ENCODE measurements at regions not wholly inside any gene's neighbourhood (a gene's known extent, or its start where the extent isn't known, plus 50 kb on each side); places are given as distances from the start of the nearest gene placed in this dataset.
"Not testable (repeated sequence)": the region's sequence is repeated elsewhere in the genome, so short reads cannot be mapped to it uniquely, and the experiment has no call there.

DNA sequence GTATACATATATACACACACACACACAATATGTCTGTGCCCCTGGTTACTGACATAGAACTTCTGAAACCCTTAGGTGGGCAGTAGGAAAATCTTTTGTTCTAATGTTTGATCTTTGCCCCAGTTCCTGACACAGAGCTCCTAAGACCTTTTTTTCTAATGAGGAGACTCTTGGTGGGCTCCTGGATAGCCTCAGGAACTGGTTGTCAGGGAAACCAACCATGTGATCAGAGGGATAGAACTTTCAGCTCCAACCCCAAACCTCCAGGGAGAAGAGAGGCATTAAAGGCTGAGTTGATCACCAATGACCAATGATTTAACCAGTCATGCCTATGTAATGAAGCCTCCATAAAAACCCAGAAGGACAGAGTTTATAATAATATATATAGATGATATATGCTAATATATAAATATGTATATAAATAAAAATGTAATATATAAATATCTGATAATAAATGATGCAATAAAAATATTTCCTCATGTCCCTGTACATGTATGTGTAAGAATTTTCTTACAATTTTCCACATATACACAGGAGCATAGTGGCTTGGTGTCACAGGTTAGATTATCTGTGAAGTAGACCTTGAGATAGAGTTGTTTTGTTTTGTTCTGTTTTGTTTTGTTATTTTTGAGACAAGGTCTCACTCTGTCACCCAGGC is 93.3 kb downstream of the GPX5 start:
- Histone ChIP-seq H3K9me3 (no peaks in the 10 kb centered on the region), H3K27ac (no peak overlapping the region), H3K27me3 (no peaks in the 10 kb centered on the region), H3K4me3 (no peak overlapping the region), H3K4me1 (ENCODE audit: insufficient read depth) (no peaks in the 10 kb centered on the region), H3K36me3 (no peaks in the 10 kb centered on the region)
- no peak for TF ChIP-seq CTCF (IDR thresholded peaks at IDR 0.05)
- no peak for TF ChIP-seq POLR2A (IDR thresholded peaks at IDR 0.05)
- no peak for TF ChIP-seq EP300 (IDR thresholded peaks at IDR 0.05)
- DNase-seq = no peak
- intact Hi-C loops (cut with DNase I) = no loop called here

DNA sequence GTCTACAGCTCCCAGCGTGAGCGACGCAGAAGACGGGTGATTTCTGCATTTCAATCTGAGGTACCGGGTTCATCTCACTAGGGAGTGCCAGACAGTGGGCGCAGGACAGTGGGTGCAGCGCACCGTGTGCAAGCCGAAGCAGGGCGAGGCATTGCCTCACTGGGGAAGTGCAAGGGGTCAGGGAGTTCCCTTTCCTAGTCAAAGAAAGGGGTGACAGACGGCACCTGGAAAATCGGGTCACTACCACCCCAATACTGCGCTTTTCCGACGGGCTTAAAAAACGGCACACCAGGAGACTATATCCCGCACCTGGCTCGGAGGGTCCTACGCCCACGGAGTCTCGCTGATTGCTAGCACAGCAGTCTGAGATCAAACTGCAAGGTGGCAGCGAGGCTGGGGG is 95.6 kb downstream of the GPX5 start:
- DNase-seq; H3K27me3 ChIP-seq; H3K4me3 ChIP-seq; intact Hi-C loops (cut with DNase I); H3K4me1 ChIP-seq (ENCODE audit: insufficient read depth); H3K9me3 ChIP-seq; H3K27ac ChIP-seq; H3K36me3 ChIP-seq: not testable (repeated sequence)
- WGBS, 3 donors = 15 to 68% (median 40%) methylated on average over 16 to 21 of the region's 22 CpGs

GRCh38 chr6:28623242-28623641 is 97.6 kb downstream of the GPX5 start:
- H3K27ac ChIP-seq; H3K36me3 ChIP-seq; H3K9me3 ChIP-seq; DNase-seq; intact Hi-C loops (cut with DNase I); H3K4me1 ChIP-seq (ENCODE audit: insufficient read depth); H3K4me3 ChIP-seq; H3K27me3 ChIP-seq: not testable (repeated sequence)
- 83 to 90% (median 87%) methylated on average over 3 of the region's 3 CpGs for WGBS, 3 donors

DNA sequence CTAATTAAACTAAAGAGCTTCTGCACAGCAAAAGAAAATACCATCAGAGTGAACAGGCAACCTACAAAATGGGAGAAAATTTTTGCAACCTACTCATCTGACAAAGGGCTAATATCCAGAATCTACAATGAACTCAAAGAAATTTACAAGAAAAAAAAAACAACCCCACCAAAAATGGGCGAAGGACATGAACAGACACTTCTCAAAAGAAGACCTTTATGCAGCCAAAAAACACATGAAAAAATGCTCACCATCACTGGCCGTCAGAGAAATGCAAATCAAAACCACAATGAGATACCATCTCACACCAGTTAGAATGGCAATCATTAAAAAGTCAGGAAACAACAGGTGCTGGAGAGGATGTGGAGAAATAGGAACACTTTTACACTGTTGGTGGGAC is 100.7 kb downstream of the GPX5 start:
- H3K36me3 ChIP-seq; H3K9me3 ChIP-seq; intact Hi-C loops (cut with DNase I); H3K27ac ChIP-seq; H3K4me3 ChIP-seq; H3K4me1 ChIP-seq (ENCODE audit: insufficient read depth); H3K27me3 ChIP-seq; DNase-seq: not testable (repeated sequence)
- 63 to 88% (median 74%) methylated on average over 2 of the region's 2 CpGs for WGBS, 3 donors

DNA sequence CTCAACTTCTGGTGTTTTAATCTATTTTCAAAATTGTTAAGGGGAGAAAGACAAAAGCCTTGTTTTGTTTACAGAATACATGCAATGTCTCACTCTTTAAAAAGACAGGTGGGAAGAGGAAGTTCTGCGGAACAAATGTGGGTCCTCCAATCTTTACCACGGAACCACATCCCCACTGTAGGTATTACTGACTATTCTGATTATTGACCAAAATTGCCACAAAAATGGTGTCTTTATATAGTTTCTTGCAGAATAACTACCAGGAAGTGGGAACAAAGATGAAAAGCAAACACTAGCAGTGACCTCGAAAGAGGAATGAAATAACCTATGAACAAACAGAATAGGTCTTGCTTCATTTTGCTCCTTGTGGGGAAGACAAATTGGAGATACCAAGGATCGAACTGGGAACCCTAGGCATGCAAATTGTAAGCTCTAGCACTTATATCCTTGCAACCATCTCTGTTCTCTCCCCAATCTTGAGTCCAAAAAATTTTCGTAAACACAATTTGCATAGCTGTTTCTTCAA is 106.7 kb downstream of the GPX5 start:
- WGBS, 3 donors = 81 to 86% (median 83%) methylated on average over 5 of the region's 5 CpGs
- intact Hi-C loops (cut with DNase I) = no loop called here
- no peak for DNase-seq
- H3K4me1 ChIP-seq (ENCODE audit: insufficient read depth) = no peaks in the 10 kb centered on the region
- no peak overlapping the region for H3K4me3 ChIP-seq
- H3K27ac ChIP-seq = no peak overlapping the region
- H3K27me3 ChIP-seq = no peaks in the 10 kb centered on the region
- TF ChIP-seq CTCF (IDR thresholded peaks at IDR 0.05) = no peak
- no peak for TF ChIP-seq POLR2A (IDR thresholded peaks at IDR 0.05)
- TF ChIP-seq EP300 (IDR thresholded peaks at IDR 0.05) = no peak
- H3K9me3 ChIP-seq = no peaks in the 10 kb centered on the region
- H3K36me3 ChIP-seq = no peaks in the 10 kb centered on the region

GRCh38 chr6:28633445-28634215 is 107.9 kb downstream of the GPX5 start:
- no peak for TF ChIP-seq POLR2A (IDR thresholded peaks at IDR 0.05)
- no peak for TF ChIP-seq CTCF (IDR thresholded peaks at IDR 0.05)
- TF ChIP-seq EP300 (IDR thresholded peaks at IDR 0.05) = no peak
- WGBS, 3 donors = 65 to 86% (median 85%) methylated on average over 28 of the region's 28 CpGs
- Histone ChIP-seq H3K27me3 (no peaks in the 10 kb centered on the region), H3K27ac (no peak overlapping the region), H3K36me3 (no peaks in the 10 kb centered on the region), H3K9me3 (no peaks in the 10 kb centered on the region), H3K4me3 (no peak overlapping the region), H3K4me1 (ENCODE audit: insufficient read depth) (no peaks in the 10 kb centered on the region)
- DNase-seq = no peak
- intact Hi-C loops (cut with DNase I) = no loop called here

Data from ovary (tissue), 7 donors.